ENCODE measurements at regions not wholly inside any gene's neighbourhood (a gene's known extent, or its start where the extent isn't known, plus 50 kb on each side); places are given as distances from the start of the nearest gene placed in this dataset.

DNA sequence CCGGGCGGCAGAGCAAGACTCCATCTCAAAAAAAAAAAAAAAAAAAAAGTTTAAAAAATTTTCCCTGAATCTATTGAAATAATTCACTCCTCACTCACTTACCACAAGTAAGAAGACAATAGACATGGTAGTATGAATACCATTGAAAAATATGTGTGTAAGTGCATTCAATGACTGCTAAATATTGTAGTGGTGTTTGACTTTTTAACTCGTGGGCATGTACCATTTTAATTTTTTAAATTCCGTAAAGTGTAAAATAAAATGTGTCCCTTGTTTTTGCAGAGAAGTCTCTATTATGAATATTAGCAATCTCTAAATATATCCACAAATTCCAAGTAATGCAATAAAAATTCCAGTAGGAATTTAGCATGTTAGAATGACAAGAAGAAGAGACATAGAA lies 134.1 kb downstream of the COPS8 start:
- no peak overlapping the region for H3K4me3 Mint-ChIP-seq
- H3K4me1 Mint-ChIP-seq = no peaks in the 10 kb centered on the region
- no peaks in the 10 kb centered on the region for H3K27me3 Mint-ChIP-seq (ENCODE audit: low read depth)
- TF ChIP-seq, protein P1, sequence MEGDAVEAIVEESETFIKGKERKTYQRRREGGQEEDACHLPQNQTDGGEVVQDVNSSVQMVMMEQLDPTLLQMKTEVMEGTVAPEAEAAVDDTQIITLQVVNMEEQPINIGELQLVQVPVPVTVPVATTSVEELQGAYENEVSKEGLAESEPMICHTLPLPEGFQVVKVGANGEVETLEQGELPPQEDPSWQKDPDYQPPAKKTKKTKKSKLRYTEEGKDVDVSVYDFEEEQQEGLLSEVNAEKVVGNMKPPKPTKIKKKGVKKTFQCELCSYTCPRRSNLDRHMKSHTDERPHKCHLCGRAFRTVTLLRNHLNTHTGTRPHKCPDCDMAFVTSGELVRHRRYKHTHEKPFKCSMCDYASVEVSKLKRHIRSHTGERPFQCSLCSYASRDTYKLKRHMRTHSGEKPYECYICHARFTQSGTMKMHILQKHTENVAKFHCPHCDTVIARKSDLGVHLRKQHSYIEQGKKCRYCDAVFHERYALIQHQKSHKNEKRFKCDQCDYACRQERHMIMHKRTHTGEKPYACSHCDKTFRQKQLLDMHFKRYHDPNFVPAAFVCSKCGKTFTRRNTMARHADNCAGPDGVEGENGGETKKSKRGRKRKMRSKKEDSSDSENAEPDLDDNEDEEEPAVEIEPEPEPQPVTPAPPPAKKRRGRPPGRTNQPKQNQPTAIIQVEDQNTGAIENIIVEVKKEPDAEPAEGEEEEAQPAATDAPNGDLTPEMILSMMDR (conservative IDR thresholded peaks at IDR 0.05) = no peak
- DNase-seq (ENCODE audit: low read depth, low spot score) = no peak
- H3K36me3 Mint-ChIP-seq (ENCODE audit: low read depth) = no peaks in the 10 kb centered on the region
- H3K27ac Mint-ChIP-seq (ENCODE audit: unreplicated experiment) = no peak overlapping the region
- H3K9me3 Mint-ChIP-seq = no peaks in the 10 kb centered on the region

DNA sequence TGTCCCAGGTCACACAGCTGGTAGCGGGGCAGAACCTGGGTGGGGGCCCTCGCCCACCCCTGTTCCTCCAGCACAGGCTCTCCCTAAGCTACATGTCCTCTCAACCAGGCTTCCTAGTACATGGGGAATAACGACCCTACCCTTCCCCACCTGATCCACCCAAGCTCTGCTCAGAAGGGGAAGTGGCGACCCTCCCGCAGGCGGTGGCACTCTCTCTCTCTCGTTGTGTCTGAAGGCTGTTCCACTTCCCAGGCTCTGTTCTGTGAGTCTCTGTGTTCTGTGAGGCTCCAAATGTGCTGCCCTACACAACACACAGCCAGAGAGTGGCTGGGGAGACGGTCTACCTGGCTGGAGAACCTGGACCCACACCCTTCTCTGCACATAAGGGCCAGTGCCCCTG lies 135.8 kb downstream of the COPS8 start:
- DNase-seq (ENCODE audit: low read depth, low spot score) = no peak
- TF ChIP-seq, protein P1 (conservative IDR thresholded peaks at IDR 0.05) = no peak
- no peaks in the 10 kb centered on the region for H3K36me3 Mint-ChIP-seq (ENCODE audit: low read depth)
- no peak overlapping the region for H3K4me3 Mint-ChIP-seq
- H3K27me3 Mint-ChIP-seq (ENCODE audit: low read depth) = no peaks in the 10 kb centered on the region
- peaks cover 2% of the 10 kb centered on the region for H3K9me3 Mint-ChIP-seq
- no peaks in the 10 kb centered on the region for H3K4me1 Mint-ChIP-seq
- H3K27ac Mint-ChIP-seq (ENCODE audit: unreplicated experiment) = no peak overlapping the region

DNA sequence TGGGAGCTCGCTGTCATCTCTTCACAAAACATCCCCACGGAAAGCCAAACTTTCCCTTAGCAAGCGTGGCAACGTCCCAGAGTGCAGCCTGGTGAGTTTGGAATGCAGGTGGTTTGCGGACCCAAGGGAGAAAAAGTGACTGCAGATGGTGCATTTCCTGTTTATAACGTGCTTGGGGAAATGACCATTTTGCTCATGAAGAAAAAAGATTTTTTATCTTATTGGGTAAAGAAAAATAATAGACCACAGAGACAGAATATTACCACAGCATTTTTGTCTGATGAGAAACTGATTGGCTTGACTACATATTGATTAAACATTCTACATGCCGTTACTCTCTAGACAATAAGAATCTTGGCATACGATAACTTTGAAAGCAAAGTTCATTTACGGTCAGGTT lies 136.5 kb downstream of the COPS8 start:
- no peak for DNase-seq (ENCODE audit: low read depth, low spot score)
- Mint-ChIP-seq H3K4me3 (no peak overlapping the region), H3K27me3 (ENCODE audit: low read depth) (no peaks in the 10 kb centered on the region), H3K27ac (ENCODE audit: unreplicated experiment) (no peak overlapping the region), H3K4me1 (no peaks in the 10 kb centered on the region), H3K9me3 (peaks cover 2% of the 10 kb centered on the region), H3K36me3 (ENCODE audit: low read depth) (no peaks in the 10 kb centered on the region)
- TF ChIP-seq, protein P1 (conservative IDR thresholded peaks at IDR 0.05) = no peak

DNA sequence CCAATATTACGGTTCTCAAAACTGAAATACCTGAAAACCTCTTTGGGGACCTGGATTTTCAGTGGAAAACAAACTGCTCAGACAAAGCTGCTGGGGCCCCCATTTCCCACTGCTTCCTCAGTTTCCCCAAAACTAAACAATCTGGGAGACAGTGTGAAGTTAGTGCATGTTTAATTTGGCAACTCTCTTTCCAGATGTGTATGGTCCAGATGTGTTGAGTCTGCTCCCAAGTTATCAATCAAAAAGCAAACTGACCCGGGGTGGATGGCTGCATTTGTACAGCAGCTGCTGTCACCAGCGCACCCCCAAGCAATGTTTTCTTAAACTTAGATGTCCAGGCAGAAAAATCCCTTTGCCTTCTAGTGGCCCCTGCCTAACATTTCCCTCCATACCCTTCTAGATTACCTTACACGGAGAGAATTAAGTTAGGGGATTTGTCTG lies 136.9 kb downstream of the COPS8 start:
- no peaks in the 10 kb centered on the region for H3K36me3 Mint-ChIP-seq (ENCODE audit: low read depth)
- peaks cover 2% of the 10 kb centered on the region for H3K9me3 Mint-ChIP-seq
- TF ChIP-seq, protein P1 (conservative IDR thresholded peaks at IDR 0.05) = no peak
- no peaks in the 10 kb centered on the region for H3K4me1 Mint-ChIP-seq
- H3K27ac Mint-ChIP-seq (ENCODE audit: unreplicated experiment) = no peak overlapping the region
- H3K4me3 Mint-ChIP-seq = no peak overlapping the region
- DNase-seq (ENCODE audit: low read depth, low spot score) = no peak
- H3K27me3 Mint-ChIP-seq (ENCODE audit: low read depth) = no peaks in the 10 kb centered on the region

DNA sequence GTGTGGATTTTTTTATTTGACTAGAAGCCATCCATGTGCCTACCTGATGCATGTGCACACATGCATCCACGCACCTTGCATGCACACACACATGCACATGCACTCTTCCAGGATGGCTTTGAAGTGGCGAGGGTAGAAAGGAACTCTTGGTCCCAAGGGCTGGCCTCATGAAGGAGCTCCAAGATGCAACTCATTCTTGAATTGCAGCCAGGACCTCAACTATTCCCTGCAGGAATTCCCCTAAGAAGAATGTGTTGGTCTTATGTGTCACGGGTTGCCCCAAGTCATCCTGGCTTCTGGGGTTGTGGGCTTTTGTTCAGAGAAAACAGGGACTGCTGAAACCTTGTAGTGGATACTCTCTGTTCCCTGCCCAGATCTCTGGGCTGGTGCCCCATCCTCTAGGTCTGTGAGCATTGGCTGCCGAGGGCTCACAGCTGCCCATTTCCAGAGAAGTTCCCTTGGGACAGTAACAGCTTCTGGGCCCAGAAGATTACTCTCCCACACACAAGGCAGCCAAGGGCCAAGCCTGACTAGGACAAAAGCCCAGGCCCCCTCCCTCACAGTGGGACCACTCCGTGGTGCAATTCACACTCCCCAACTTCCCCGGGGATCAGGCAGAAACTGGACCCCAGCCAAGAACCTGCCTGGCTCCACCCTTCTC lies 137.6 kb downstream of the COPS8 start:
- Mint-ChIP-seq H3K27ac (ENCODE audit: unreplicated experiment) (no peak overlapping the region), H3K4me1 (no peaks in the 10 kb centered on the region), H3K27me3 (ENCODE audit: low read depth) (no peaks in the 10 kb centered on the region), H3K9me3 (peaks cover 2% of the 10 kb centered on the region), H3K36me3 (ENCODE audit: low read depth) (no peaks in the 10 kb centered on the region), H3K4me3 (no peak overlapping the region)
- no peak for DNase-seq (ENCODE audit: low read depth, low spot score)
- TF ChIP-seq, protein P1 (conservative IDR thresholded peaks at IDR 0.05) = no peak

Data from neural crest cell (in vitro differentiated cells).